Erythroblast (primary cell): ENCODE measurements at regions not wholly inside any gene's neighbourhood (a gene's known extent, or its start where the extent isn't known, plus 50 kb on each side); places are given as distances from the start of the nearest gene placed in this dataset.

Experiments
- GATA1 ChIP-seq: IDR thresholded peaks from 2 replicates; pipeline ENCODE4 v1.6.1; 2011; ENCODE audit warnings: low read depth, mild to moderate bottlenecking, control low read depth, low read length, moderate library complexity
- POLR2A ChIP-seq: IDR thresholded peaks from 2 replicates; pipeline ENCODE4 v1.6.1; 2011; ENCODE audit warnings: mild to moderate bottlenecking, low read length

- TF ChIP-seq POLR2A = no peak
- no peak for TF ChIP-seq GATA1
Measured at GRCh38 chr14:40308240-40308639, 876.0 kb upstream of the FBXO33 start.
